ENCODE measurements at regions not wholly inside any gene's neighbourhood (a gene's known extent, or its start where the extent isn't known, plus 50 kb on each side); places are given as distances from the start of the nearest gene placed in this dataset.

DNA sequence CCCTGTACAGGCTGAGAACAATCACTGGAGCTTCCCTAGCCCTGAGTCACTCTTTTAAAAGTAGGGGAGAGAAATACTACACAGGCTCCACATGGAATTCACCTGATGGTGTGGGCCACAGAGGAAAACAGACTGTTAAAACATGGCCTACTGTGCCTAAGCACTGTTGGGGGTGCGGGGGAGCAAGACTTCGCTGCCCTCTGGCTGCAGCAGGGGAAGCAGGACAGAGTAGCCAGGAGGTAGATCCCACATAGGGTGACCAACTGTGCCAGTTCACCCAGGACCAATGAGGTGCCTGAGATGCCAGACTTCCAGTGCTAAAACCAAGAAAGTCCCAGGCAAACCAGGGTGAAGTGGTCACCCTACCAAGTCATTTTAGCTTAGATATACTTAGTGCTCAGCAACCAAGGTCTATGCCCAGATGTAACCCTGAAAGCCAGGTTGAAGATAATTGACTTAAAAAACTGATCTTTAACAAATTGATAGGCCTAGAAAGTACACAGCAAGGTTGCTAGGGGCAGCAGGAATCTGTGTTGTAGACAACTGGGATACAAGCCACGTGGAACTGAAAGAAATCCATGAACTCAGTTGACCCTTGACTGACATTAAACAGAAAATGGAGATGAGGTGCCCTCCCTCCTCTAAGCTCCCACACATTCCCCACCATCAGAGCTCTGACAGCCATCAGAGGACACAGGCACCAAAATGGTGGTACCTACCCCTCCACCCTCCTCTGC lies 344.2 kb upstream of the PPP2R3A start:
- H3K4me1 ChIP-seq, result no peaks in the 10 kb centered on the region
- H3K27me3 ChIP-seq (replicated peaks in 1 of 7), result no peaks in the 10 kb centered on the region
- H3K36me3 ChIP-seq, result no peaks in the 10 kb centered on the region
- DNase-seq, result no peak
- intact Hi-C loops (cut with DNase I; ENCODE audit: low total_unique reads), result no loop called here
- H3K4me3 ChIP-seq, result no peak overlapping the region
- WGBS, 5 donors, result 69 to 79% (median 73%) methylated on average over 3 of the region's 3 CpGs
- no peak for TF ChIP-seq POLR2AphosphoS5 (IDR thresholded peaks at IDR 0.05)
- TF ChIP-seq, protein P1, sequence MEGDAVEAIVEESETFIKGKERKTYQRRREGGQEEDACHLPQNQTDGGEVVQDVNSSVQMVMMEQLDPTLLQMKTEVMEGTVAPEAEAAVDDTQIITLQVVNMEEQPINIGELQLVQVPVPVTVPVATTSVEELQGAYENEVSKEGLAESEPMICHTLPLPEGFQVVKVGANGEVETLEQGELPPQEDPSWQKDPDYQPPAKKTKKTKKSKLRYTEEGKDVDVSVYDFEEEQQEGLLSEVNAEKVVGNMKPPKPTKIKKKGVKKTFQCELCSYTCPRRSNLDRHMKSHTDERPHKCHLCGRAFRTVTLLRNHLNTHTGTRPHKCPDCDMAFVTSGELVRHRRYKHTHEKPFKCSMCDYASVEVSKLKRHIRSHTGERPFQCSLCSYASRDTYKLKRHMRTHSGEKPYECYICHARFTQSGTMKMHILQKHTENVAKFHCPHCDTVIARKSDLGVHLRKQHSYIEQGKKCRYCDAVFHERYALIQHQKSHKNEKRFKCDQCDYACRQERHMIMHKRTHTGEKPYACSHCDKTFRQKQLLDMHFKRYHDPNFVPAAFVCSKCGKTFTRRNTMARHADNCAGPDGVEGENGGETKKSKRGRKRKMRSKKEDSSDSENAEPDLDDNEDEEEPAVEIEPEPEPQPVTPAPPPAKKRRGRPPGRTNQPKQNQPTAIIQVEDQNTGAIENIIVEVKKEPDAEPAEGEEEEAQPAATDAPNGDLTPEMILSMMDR (IDR thresholded peaks at IDR 0.05 in 8 of 11, conservative IDR thresholded peaks at IDR 0.05 in 3 of 11), result no peak
- no peak for TF ChIP-seq POLR2A (IDR thresholded peaks at IDR 0.05)
- no peaks in the 10 kb centered on the region for H3K9me3 ChIP-seq
- H3K27ac ChIP-seq, result no peak overlapping the region

DNA sequence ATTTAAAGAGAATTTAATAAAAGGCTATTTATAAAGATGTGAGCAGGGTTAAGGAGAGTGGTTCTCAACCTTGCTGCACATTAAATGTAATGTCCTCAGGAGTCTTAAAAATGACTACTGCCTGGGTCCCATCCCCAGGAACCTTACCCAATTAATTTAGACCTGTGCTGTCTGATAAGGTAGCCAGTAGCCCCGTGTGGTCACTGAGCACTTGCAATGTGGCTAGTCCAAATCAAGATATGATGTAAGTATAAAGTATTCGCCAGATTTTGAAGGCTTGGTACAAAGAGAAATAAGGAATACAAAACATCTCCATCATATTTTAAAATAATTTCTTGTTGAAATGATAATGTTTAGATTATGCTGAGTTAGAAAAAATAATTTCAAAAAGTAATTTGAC lies 343.3 kb upstream of the PPP2R3A start:
- TF ChIP-seq POLR2AphosphoS5 (IDR thresholded peaks at IDR 0.05), result no peak
- TF ChIP-seq, protein P1 (IDR thresholded peaks at IDR 0.05 in 8 of 11, conservative IDR thresholded peaks at IDR 0.05 in 3 of 11), result no peak
- no peak for TF ChIP-seq POLR2A (IDR thresholded peaks at IDR 0.05)
- DNase-seq, result no peak
- Histone ChIP-seq H3K27ac (no peak overlapping the region), H3K36me3 (no peaks in the 10 kb centered on the region), H3K4me1 (no peaks in the 10 kb centered on the region), H3K9me3 (no peaks in the 10 kb centered on the region), H3K27me3 (replicated peaks in 1 of 7) (no peaks in the 10 kb centered on the region), H3K4me3 (no peak overlapping the region)
- intact Hi-C loops (cut with DNase I; ENCODE audit: low total_unique reads), result no loop called here
- 72 to 92% (median 83%) methylated on average over 2 of the region's 2 CpGs for WGBS, 5 donors

DNA sequence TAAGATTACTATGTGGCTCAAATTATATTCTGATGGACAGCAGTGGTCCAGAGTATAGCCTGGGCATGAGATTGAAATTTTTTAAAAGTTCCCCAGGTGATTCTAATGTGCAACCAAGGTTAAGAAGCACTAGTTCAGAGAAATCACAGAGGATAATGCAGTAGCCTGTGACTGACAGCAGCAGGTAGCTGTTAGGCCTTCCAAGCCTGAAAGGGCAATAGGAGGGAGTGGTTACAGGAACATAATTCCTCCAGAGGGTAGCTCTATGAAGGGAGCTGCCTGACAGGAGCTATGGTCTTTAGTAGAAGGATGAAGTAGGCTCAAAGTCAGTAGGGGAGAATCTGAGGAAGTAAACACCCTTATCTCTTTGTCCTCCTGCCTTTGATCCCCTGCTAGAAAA lies 342.9 kb upstream of the PPP2R3A start:
- intact Hi-C loops (cut with DNase I; ENCODE audit: low total_unique reads), result no loop called here

DNA sequence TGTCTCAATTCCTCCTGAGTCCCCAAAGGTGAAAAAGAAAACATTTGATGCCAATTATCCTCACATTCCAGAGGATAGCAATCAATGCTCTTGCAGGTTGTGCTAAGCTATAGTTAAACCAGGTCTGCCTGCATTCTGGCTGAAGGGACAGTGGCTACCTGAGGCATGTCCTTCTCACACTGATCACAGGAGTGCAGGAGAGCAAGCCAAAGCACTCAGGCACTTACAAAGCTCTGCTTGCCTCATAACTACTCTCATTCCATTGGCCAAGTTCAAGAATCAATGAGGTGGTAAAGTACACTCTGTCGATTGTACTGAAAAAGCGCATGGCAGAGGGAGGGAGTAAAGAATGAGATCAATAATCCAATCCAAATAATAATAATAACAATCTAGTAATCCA lies 342.0 kb upstream of the PPP2R3A start:
- TF ChIP-seq, protein P1 (IDR thresholded peaks at IDR 0.05 in 8 of 11, conservative IDR thresholded peaks at IDR 0.05 in 3 of 11), result no peak
- TF ChIP-seq POLR2AphosphoS5 (IDR thresholded peaks at IDR 0.05) (no peak), POLR2A (IDR thresholded peaks at IDR 0.05) (no peak)
- 82 to 94% (median 90%) methylated on average over 2 of the region's 2 CpGs for WGBS, 5 donors
- Histone ChIP-seq H3K4me1 (no peaks in the 10 kb centered on the region), H3K27ac (no peak overlapping the region), H3K9me3 (no peaks in the 10 kb centered on the region), H3K4me3 (no peak overlapping the region), H3K36me3 (no peaks in the 10 kb centered on the region), H3K27me3 (replicated peaks in 1 of 7) (no peaks in the 10 kb centered on the region)
- no peak for DNase-seq
- intact Hi-C loops (cut with DNase I; ENCODE audit: low total_unique reads), result no loop called here

More for the DNA sequence above, 342.9 kb upstream of the PPP2R3A start:
- no peaks in the 10 kb centered on the region for H3K27me3 ChIP-seq (replicated peaks in 1 of 7)
- no peak overlapping the region for H3K27ac ChIP-seq
- no peaks in the 10 kb centered on the region for H3K4me1 ChIP-seq
- H3K4me3 ChIP-seq, result no peak overlapping the region
- H3K9me3 ChIP-seq, result no peaks in the 10 kb centered on the region
- DNase-seq, result no peak
- TF ChIP-seq, protein P1 (IDR thresholded peaks at IDR 0.05 in 8 of 11, conservative IDR thresholded peaks at IDR 0.05 in 3 of 11), result no peak
- no peak for TF ChIP-seq POLR2AphosphoS5 (IDR thresholded peaks at IDR 0.05)
- no peak for TF ChIP-seq POLR2A (IDR thresholded peaks at IDR 0.05)
- H3K36me3 ChIP-seq, result no peaks in the 10 kb centered on the region

Measured in spleen (tissue), 11 donors.